ENCODE measurements at regions not wholly inside any gene's neighbourhood (a gene's known extent, or its start where the extent isn't known, plus 50 kb on each side); places are given as distances from the start of the nearest gene placed in this dataset.

GRCh38 chr18:8546677-8547076 is 62.6 kb upstream of the RAB12 start:
- no peak for DNase-seq

- no peak for DNase-seq
Measured at GRCh38 chr18:8548186-8548585, 61.1 kb upstream of the RAB12 start.

- DNase-seq, result no peak
Measured at GRCh38 chr18:8549254-8549757, 59.9 kb upstream of the RAB12 start.

- no peak for DNase-seq
Measured at GRCh38 chr18:8552151-8552550, 57.1 kb upstream of the RAB12 start.

- no peak for DNase-seq
Measured at GRCh38 chr18:8554354-8554753, 54.9 kb upstream of the RAB12 start.

- no peak for DNase-seq
Measured at GRCh38 chr18:8556424-8556823, 52.8 kb upstream of the RAB12 start.
